GM23338 (cell line): ENCODE measurements at regions not wholly inside any gene's neighbourhood (a gene's known extent, or its start where the extent isn't known, plus 50 kb on each side); places are given as distances from the start of the nearest gene placed in this dataset.

Source experiments
- EZH2 ChIP-seq: fragments of 200-600 bp; sonication (generic); IDR thresholded peaks from one replicate; pipeline ENCODE4 v1.8.0; 2017; ENCODE audit warnings: antibody characterized with exemption, mild to moderate bottlenecking, low read depth; ENCODE audit not compliant: unreplicated experiment
- EZH2phosphoT487 ChIP-seq: fragments of 200-600 bp; sonication (generic); IDR thresholded peaks from one replicate; pipeline ENCODE4 v1.8.1; 2018; ENCODE audit warnings: antibody characterized with exemption; ENCODE audit not compliant: unreplicated experiment
- POLR2AphosphoS5 ChIP-seq: IDR thresholded peaks from 2 replicates; pipeline ENCODE4 v1.6.1; 2016; ENCODE audit warnings: antibody characterized with exemption, low read depth
- STAT1 ChIP-seq: IDR thresholded peaks from one replicate; pipeline ENCODE4 v1.6.1; 2016; ENCODE audit warnings: antibody characterized with exemption; ENCODE audit not compliant: unreplicated experiment
- TF ChIP-seq, protein P1 (sequence below), 2 experiments: fragments of 200-600 bp in 1 of 2; sonication (generic) in 1 of 2; conservative IDR thresholded peaks; 2 replicates each; pipeline versions ENCODE4 v1.5.1 to v1.6.1; 2016 to 2017; ENCODE audit warnings: antibody characterized with exemption in 2 of 2, low read depth in 2 of 2, mild to moderate bottlenecking in 2 of 2, moderate library complexity in 1 of 2
- TF ChIP-seq, protein P2 (sequence below): fragments of 250-450 bp; sonication (Bioruptor Pico); IDR thresholded peaks from 2 replicates; pipeline ENCODE4 v1.5.0; 2020; ENCODE audit warnings: mild to moderate bottlenecking, moderate library complexity

DNA sequence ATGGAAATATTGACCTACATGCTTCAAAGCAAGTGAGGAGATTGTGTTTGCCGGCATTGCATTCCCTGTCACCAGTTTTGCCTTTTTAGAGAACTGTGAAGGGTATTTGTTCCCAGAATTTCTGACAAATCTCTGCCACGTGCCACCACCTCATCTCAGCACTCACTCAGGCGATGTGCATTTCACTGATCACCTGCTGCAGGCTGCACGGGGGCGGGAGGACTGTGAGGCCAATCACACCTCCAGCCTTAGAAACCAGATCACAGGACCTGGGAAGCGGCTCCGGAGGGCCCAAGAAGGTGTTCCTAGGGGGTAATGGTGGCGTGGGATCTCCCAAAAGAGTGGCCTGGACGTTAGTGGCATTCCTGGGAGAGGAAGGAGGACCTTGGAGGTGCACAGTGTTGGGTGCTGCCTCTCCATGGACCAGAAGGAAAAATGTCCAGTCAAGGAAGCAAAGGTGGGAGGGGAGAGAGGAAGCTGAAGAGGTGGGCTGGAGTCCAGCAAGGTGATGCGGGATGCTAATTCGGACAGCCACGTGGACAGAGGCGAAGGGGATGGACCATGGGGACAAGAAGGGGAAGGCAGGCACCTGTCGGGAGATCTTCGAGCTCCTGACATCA lies 63.6 kb upstream of the OLFM1 start:
- TF ChIP-seq, protein P1, sequence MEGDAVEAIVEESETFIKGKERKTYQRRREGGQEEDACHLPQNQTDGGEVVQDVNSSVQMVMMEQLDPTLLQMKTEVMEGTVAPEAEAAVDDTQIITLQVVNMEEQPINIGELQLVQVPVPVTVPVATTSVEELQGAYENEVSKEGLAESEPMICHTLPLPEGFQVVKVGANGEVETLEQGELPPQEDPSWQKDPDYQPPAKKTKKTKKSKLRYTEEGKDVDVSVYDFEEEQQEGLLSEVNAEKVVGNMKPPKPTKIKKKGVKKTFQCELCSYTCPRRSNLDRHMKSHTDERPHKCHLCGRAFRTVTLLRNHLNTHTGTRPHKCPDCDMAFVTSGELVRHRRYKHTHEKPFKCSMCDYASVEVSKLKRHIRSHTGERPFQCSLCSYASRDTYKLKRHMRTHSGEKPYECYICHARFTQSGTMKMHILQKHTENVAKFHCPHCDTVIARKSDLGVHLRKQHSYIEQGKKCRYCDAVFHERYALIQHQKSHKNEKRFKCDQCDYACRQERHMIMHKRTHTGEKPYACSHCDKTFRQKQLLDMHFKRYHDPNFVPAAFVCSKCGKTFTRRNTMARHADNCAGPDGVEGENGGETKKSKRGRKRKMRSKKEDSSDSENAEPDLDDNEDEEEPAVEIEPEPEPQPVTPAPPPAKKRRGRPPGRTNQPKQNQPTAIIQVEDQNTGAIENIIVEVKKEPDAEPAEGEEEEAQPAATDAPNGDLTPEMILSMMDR (conservative IDR thresholded peaks at IDR 0.05; ENCODE audit: low read depth in 2 of 2): no peak
- TF ChIP-seq EZH2 (no peak), EZH2phosphoT487 (no peak), STAT1 (no peak), POLR2AphosphoS5 (no peak)
- TF ChIP-seq, protein P2, sequence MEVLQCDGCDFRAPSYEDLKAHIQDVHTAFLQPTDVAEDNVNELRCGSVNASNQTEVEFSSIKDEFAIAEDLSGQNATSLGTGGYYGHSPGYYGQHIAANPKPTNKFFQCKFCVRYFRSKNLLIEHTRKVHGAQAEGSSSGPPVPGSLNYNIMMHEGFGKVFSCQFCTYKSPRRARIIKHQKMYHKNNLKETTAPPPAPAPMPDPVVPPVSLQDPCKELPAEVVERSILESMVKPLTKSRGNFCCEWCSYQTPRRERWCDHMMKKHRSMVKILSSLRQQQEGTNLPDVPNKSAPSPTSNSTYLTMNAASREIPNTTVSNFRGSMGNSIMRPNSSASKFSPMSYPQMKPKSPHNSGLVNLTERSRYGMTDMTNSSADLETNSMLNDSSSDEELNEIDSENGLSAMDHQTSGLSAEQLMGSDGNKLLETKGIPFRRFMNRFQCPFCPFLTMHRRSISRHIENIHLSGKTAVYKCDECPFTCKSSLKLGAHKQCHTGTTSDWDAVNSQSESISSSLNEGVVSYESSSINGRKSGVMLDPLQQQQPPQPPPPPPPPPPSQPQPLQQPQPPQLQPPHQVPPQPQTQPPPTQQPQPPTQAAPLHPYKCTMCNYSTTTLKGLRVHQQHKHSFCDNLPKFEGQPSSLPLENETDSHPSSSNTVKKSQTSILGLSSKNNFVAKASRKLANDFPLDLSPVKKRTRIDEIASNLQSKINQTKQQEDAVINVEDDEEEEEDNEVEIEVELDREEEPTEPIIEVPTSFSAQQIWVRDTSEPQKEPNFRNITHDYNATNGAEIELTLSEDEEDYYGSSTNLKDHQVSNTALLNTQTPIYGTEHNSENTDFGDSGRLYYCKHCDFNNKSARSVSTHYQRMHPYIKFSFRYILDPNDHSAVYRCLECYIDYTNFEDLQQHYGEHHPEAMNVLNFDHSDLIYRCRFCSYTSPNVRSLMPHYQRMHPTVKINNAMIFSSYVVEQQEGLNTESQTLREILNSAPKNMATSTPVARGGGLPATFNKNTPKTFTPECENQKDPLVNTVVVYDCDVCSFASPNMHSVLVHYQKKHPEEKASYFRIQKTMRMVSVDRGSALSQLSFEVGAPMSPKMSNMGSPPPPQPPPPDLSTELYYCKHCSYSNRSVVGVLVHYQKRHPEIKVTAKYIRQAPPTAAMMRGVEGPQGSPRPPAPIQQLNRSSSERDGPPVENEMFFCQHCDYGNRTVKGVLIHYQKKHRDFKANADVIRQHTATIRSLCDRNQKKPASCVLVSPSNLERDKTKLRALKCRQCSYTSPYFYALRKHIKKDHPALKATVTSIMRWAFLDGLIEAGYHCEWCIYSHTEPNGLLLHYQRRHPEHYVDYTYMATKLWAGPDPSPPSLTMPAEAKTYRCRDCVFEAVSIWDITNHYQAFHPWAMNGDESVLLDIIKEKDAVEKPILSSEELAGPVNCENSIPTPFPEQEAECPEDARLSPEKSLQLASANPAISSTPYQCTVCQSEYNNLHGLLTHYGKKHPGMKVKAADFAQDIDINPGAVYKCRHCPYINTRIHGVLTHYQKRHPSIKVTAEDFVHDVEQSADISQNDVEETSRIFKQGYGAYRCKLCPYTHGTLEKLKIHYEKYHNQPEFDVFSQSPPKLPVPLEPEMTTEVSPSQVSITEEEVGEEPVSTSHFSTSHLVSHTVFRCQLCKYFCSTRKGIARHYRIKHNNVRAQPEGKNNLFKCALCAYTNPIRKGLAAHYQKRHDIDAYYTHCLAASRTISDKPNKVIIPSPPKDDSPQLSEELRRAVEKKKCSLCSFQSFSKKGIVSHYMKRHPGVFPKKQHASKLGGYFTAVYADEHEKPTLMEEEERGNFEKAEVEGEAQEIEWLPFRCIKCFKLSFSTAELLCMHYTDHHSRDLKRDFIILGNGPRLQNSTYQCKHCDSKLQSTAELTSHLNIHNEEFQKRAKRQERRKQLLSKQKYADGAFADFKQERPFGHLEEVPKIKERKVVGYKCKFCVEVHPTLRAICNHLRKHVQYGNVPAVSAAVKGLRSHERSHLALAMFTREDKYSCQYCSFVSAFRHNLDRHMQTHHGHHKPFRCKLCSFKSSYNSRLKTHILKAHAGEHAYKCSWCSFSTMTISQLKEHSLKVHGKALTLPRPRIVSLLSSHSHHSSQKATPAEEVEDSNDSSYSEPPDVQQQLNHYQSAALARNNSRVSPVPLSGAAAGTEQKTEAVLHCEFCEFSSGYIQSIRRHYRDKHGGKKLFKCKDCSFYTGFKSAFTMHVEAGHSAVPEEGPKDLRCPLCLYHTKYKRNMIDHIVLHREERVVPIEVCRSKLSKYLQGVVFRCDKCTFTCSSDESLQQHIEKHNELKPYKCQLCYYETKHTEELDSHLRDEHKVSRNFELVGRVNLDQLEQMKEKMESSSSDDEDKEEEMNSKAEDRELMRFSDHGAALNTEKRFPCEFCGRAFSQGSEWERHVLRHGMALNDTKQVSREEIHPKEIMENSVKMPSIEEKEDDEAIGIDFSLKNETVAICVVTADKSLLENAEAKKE (CRISPR knock-in tag): no peak
